Loucy (cell line): ENCODE measurements at regions not wholly inside any gene's neighbourhood (a gene's known extent, or its start where the extent isn't known, plus 50 kb on each side); places are given as distances from the start of the nearest gene placed in this dataset.

ENCODE experiments used
- H2AFZ ChIP-seq: fragments of 200-600 bp; sonication (generic); 2 replicates; pipeline ENCODE4 v1.6.0; 2016; ENCODE audit warnings: antibody characterized with exemption, mild to moderate bottlenecking, low read length, moderate library complexity
- H3F3A ChIP-seq: fragments of 200-600 bp; 2 replicates; pipeline ENCODE4 v1.6.0; 2016; ENCODE audit warnings: antibody characterized with exemption, low read depth, mild to moderate bottlenecking
- H3K27me3 ChIP-seq: fragments of 200-600 bp; sonication (generic); 2 replicates; pipeline ENCODE4 v1.6.1; 2014; ENCODE audit warnings: low read length, mild to moderate bottlenecking; ENCODE audit not compliant: insufficient read depth, poor library complexity, severe bottlenecking
- H3K36me3 ChIP-seq: fragments of 200-600 bp; sonication (generic); 2 replicates; pipeline ENCODE4 v1.6.1; 2016; ENCODE audit warnings: low read length; ENCODE audit not compliant: insufficient read depth
- H3K4me1 ChIP-seq: fragments of 200-600 bp; sonication (generic); 2 replicates; pipeline ENCODE4 v1.5.1; 2014; ENCODE audit warnings: low read length, mild to moderate bottlenecking; ENCODE audit not compliant: insufficient read depth, poor library complexity, severe bottlenecking
- H3K4me2 ChIP-seq: fragments of 200-600 bp; sonication (generic); 2 replicates; pipeline ENCODE4 v1.6.0; 2014; ENCODE audit warnings: antibody characterized with exemption, low read length, low read depth, mild to moderate bottlenecking; ENCODE audit not compliant: poor library complexity, severe bottlenecking
- H3K4me3 ChIP-seq: fragments of 200-600 bp; sonication (generic); 2 replicates; pipeline ENCODE4 v1.5.1; 2014; ENCODE audit warnings: low read length, mild to moderate bottlenecking, mixed read lengths; ENCODE audit not compliant: poor library complexity, severe bottlenecking
- H3K79me2 ChIP-seq: fragments of 200-600 bp; sonication (generic); 2 replicates; pipeline ENCODE4 v1.6.1; 2014; ENCODE audit warnings: low read length; ENCODE audit not compliant: insufficient read depth
- H3K9ac ChIP-seq: fragments of 200-600 bp; sonication (generic); 2 replicates; pipeline ENCODE4 v1.6.0; 2014; ENCODE audit warnings: mild to moderate bottlenecking, low read depth, low read length, moderate library complexity; ENCODE audit not compliant: poor library complexity, severe bottlenecking
- H3K9me2 ChIP-seq: fragments of 200-600 bp; sonication (generic); replicated peaks from 2 replicates; pipeline ENCODE4 v1.6.1; 2016; ENCODE audit warnings: low read depth, low read length, mixed read lengths
- H3K9me3 ChIP-seq: fragments of 200-600 bp; sonication (generic); 2 replicates; pipeline ENCODE4 v1.6.1; 2014; ENCODE audit warnings: mild to moderate bottlenecking, antibody characterized with exemption, low read length, low read depth; ENCODE audit not compliant: insufficient read depth
- H4K20me1 ChIP-seq: fragments of 200-600 bp; sonication (generic); 2 replicates; pipeline ENCODE4 v1.6.0; 2014; ENCODE audit warnings: antibody characterized with exemption, low read length, mild to moderate bottlenecking; ENCODE audit not compliant: insufficient read depth, poor library complexity, severe bottlenecking
- EZH2phosphoT487 ChIP-seq: fragments of 200-600 bp; IDR thresholded peaks from 2 replicates; pipeline ENCODE4 v1.6.1; 2018; ENCODE audit warnings: antibody characterized with exemption, mild to moderate bottlenecking, moderate library complexity, borderline replicate concordance
- TF ChIP-seq, protein P1 (sequence below): fragments of 200-600 bp; sonication (generic); conservative IDR thresholded peaks from 2 replicates; pipeline ENCODE4 v1.5.1; 2014; ENCODE audit warnings: mild to moderate bottlenecking, antibody characterized with exemption, low read length

DNA sequence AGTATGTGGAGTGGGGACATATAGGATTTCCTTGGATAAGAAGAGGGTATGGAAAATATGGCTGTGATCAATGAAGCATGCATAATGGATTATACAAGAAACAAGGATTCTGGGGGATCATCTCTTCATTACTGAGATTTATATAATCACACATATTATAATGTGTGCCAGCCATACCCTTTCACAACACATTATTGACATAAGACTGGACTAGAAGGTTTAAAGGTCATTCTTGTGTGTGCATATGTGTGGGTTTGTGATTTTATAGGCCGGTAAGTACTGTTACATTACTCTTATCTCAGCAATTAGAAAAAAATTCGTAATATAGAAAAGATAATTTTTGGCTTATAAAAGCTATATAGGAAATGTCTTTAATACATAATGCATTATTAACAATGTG, 62.2 kb upstream of the DCC start:
- Histone ChIP-seq H3K9me3 (no peaks in the 10 kb centered on the region), H3F3A (no peaks in the 10 kb centered on the region), H2AFZ (no peak overlapping the region), H4K20me1 (no peaks in the 10 kb centered on the region), H3K36me3 (no peaks in the 10 kb centered on the region), H3K4me2 (no peak overlapping the region), H3K4me3 (no peak overlapping the region), H3K9ac (no peak overlapping the region), H3K9me2 (no peaks in the 10 kb centered on the region), H3K4me1 (no peaks in the 10 kb centered on the region), H3K27me3 (no peaks in the 10 kb centered on the region), H3K79me2 (no peaks in the 10 kb centered on the region)
- TF ChIP-seq, protein P1, sequence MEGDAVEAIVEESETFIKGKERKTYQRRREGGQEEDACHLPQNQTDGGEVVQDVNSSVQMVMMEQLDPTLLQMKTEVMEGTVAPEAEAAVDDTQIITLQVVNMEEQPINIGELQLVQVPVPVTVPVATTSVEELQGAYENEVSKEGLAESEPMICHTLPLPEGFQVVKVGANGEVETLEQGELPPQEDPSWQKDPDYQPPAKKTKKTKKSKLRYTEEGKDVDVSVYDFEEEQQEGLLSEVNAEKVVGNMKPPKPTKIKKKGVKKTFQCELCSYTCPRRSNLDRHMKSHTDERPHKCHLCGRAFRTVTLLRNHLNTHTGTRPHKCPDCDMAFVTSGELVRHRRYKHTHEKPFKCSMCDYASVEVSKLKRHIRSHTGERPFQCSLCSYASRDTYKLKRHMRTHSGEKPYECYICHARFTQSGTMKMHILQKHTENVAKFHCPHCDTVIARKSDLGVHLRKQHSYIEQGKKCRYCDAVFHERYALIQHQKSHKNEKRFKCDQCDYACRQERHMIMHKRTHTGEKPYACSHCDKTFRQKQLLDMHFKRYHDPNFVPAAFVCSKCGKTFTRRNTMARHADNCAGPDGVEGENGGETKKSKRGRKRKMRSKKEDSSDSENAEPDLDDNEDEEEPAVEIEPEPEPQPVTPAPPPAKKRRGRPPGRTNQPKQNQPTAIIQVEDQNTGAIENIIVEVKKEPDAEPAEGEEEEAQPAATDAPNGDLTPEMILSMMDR = no peak
- no peak for TF ChIP-seq EZH2phosphoT487

DNA sequence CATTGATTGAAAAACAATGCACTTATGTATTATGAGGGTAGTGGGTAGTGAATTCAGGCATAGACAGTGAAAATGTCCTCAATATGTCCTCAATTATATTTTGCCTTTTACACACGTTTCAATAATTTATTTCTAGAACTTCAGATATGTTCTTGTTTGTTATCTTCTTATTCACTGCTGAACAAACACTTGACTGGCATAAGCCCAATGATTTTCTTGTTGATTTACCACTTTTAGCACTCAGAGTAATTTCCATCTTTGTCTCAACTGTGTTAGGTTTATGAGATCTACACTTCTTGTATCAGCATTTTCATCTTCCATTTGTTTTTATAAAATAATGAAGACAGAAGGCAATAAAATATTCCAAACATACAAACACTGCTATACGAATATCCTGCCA, 61.8 kb upstream of the DCC start:
- no peaks in the 10 kb centered on the region for H3F3A ChIP-seq
- TF ChIP-seq EZH2phosphoT487 = no peak
- TF ChIP-seq, protein P1 = no peak
- no peaks in the 10 kb centered on the region for H3K9me3 ChIP-seq
- no peaks in the 10 kb centered on the region for H4K20me1 ChIP-seq
- H3K36me3 ChIP-seq = no peaks in the 10 kb centered on the region
- H3K4me1 ChIP-seq = no peaks in the 10 kb centered on the region
- no peak overlapping the region for H2AFZ ChIP-seq
- H3K79me2 ChIP-seq = no peaks in the 10 kb centered on the region
- H3K27me3 ChIP-seq = no peaks in the 10 kb centered on the region
- H3K4me3 ChIP-seq = no peak overlapping the region
- H3K4me2 ChIP-seq = no peak overlapping the region
- no peak overlapping the region for H3K9ac ChIP-seq
- H3K9me2 ChIP-seq = no peaks in the 10 kb centered on the region

DNA sequence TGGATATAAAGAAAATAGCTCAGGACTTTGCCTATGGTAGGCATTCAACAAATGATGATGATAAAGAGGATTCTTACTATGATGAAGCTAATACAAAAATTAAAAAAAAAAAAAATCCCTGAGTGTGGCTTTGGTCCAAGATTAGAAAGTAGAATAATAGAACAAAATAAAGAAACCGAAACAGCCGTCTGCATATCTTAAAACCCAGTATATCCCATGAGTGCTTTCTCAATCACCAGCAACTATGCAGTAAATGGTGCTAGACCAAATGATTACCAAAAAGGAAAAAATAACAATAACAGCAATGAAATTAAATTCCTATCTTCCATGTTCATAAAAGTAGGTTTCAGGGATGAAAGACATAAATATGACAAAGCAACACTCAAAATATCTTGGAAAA, 59.3 kb upstream of the DCC start:
- Histone ChIP-seq H3K4me2 (no peak overlapping the region), H4K20me1 (no peaks in the 10 kb centered on the region), H3K9me2 (no peaks in the 10 kb centered on the region), H3K4me1 (no peaks in the 10 kb centered on the region), H3K4me3 (no peak overlapping the region), H3K36me3 (no peaks in the 10 kb centered on the region), H3K9me3 (no peaks in the 10 kb centered on the region), H3K9ac (no peak overlapping the region), H3K79me2 (no peaks in the 10 kb centered on the region), H2AFZ (no peak overlapping the region), H3F3A (no peaks in the 10 kb centered on the region), H3K27me3 (no peaks in the 10 kb centered on the region)
- no peak for TF ChIP-seq EZH2phosphoT487
- TF ChIP-seq, protein P1 = no peak
